ENCODE measurements at regions not wholly inside any gene's neighbourhood (a gene's known extent, or its start where the extent isn't known, plus 50 kb on each side); places are given as distances from the start of the nearest gene placed in this dataset.

DNA sequence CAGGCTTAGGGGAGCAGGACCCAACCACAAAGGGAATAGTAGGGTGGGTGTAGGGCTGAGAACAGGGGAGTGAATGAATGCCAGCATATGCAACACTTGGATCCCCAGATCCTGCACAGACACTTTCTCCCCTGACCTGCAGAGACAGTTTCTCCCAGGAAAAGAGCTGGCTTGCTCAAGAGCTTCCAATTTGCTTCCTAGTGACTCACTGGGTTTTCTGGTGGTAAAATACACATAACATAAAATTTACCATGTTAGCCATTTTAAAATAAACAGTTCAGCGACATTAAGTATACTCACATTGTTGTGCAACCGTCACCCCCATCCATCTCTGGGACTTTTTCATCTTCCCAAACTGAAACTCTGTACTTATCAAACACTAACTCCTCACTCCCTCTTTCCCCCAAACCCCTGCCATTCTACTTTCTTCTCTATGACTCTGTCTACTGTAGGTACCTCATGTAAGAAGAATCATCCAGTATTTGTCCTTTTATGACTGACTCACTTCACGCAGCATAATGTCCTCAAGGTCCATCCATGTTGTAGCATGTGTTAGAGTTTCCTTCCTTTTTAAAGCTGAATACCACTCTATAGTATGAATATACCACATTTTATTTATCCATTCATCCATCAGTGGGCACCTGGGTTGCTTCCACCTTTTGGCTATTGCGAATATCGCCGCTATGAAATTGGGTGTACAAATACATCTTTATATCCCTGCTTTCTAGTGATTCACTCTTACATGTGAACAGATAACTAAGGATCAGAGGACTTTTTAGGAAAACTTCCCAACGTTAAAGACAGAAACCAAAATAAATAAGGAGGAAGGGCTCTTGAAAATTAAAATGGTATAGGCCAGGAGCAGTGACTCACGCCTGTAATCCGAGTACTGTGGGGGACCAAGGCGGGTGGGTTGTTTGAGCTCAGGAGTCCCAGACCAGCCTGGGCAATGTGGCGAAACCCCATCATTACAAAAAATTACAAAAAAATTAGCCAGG, 95.6 kb upstream of the TJP1 start:
- DNase-seq (ENCODE audit: low read depth in 2 of 2), result no peak

DNA sequence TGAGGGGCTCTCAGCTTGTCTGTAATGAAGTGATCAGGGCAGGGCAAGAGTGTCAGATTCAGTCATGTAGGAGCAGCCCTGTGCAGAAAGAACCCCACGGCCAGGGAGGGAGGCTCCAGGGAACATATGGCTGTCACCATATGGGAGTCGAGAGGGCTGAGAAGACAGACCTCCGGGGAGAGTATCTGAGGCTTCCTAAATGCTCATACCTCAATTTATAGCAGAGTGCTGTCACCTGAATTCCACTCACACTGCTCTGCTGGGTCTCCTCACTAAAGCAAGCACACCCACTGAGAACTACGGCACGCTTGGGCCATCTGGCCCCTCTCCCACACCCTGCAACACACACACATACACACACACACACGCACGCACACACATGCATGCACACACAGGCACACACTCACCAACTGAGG, 92.3 kb upstream of the TJP1 start:
- no peak for DNase-seq (ENCODE audit: low read depth in 2 of 2)

DNA sequence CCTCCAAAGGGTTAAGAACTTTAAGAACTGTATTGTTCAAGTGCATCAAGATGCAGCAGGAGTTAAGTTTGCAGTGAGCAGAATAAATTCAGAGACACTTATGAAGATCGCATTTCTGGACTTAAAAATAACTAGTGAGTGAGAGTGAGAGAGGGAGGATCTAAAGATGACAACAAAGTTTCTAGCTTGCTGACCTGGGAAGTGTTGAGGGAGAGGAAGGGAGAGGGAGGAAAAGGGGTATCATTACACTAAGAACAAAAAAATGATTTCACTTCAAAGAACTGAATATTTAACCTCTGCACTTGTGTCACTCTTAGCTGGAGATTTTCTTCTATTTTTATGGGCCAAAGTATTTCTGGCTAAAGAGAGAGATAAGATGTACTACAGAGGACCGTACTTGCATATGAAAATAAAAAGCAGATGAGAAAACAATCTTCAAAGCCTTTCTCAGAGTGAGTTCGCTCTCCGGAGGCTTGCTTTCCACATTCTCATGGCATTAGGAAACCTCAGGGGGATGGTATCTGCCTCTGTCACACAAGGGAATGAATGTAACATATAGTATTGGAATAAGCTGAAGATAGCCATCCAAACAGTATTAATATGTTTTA, 91.4 kb upstream of the TJP1 start:
- DNase-seq (ENCODE audit: low read depth in 2 of 2), result no peak

DNA sequence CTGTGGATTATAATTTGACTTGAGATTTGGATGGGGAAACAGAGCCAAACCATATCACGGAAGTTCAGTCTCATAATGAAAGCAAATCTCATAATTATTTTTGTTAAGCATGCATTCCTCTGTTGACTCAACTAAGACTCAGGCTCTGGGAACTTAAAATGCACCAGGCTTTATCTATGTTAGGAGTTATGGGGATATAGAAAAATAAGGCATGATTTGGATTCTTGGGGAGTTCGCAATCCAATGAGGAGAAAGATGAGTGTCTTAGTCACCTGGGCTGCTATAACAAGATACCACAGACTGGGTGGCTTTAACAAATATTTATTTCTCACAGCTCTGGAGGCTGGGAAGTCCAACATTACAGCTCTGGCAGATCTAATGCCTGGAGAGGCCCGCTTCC, 89.4 kb upstream of the TJP1 start:
- DNase-seq (ENCODE audit: low read depth in 2 of 2), result no peak

DNA sequence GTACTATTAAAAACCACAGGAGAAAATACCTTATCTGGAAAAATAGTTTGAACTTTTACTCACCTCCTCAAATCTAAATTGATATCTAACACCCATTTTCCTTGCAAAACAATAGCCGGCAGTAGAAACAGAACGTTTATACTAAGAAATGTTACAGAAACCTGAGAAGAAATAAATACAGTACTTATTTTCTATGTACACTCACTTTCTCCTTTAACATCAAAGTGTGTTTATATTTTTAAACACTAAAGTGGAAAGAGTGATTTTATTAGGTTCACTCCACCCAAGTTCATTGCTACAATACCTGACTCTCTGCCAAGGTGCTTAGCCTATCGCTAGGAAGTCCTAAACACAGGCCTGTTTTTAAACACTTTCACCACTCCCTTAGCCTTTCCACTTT, 87.8 kb upstream of the TJP1 start:
- DNase-seq (ENCODE audit: low read depth in 2 of 2), result no peak

DNA sequence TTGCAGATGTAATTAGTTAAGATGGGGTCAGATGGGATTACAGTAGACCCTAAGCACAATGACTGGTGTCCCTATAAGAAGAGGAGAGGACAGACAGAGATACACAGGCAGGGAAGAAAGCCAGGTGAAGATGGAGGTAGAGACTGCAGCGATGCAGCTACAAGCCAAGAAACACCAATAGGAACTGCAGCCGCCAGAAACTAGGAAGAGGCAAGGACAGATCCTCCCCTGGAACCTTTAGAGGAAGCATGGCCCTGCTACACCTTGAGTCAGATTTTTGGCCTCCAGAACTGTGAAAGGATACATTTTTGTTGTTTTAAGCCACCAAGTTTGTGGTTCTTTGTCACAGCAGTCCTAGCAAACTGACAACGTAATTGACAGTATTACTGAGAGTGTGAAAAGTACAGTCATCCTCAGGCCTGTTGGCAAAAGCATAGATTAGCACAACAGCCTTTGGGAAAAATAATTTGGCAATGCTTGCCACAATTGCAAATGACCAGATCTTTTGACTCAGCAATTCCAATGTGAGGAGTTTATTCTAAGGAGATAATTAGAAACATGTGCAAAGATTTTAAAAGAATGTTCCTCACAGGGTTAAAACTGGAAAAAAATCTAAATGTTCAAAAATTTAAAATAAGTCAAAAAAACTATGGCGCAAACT, 82.6 kb upstream of the TJP1 start:
- no peak for DNase-seq (ENCODE audit: low read depth in 2 of 2)

DNA sequence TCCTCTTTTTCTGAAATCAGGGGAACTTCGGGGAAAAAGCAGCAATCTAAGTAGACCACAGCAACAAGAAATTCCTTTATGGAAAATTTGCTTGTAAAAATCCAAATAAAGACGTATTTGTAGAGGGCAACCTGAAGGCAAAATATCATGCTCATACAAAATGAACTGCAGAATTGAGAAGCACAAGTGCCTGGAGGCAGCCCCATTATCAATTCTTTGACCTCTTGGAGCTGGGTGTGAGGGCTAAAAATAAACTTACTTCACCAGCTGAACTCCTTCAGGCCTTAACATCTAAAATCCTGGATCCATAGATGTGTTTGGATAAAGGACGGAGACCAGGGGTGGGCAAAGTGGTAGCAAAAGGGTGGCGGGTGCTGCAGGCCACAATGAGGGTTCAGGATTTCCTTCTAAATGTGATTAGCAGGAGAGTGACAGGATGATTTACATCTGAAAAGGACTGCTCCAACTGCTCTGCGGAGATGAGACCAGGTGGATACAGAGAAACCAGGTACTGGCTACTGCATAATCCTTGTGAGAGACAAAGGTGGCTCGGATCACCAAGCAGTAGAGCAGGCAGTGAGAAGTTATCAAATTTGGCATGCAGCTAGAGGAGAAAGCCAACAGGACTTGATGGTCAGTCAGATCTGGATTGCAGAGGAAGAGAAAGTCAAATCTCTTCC, 81.7 kb upstream of the TJP1 start:
- no peak for DNase-seq (ENCODE audit: low read depth in 2 of 2)

DNA sequence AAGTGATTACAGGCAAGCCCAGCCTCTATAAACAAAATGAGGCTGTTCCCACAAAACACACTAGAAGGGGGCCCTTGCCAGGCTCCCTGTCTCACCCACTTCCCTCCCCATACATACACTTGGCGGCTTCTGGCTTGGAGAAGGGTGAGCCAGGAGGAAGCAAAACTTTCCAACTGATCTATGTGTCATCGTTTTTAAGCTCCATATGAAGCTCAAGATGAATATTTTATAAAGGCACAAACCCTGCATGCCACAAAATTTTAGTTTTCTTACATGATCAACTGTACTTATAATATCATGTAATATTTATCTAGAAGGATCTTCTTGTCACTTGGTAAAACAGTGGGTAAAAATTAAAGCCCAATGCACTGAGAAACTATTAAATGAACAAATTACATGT, 80.8 kb upstream of the TJP1 start:
- DNase-seq (ENCODE audit: low read depth in 2 of 2), result no peak

DNA sequence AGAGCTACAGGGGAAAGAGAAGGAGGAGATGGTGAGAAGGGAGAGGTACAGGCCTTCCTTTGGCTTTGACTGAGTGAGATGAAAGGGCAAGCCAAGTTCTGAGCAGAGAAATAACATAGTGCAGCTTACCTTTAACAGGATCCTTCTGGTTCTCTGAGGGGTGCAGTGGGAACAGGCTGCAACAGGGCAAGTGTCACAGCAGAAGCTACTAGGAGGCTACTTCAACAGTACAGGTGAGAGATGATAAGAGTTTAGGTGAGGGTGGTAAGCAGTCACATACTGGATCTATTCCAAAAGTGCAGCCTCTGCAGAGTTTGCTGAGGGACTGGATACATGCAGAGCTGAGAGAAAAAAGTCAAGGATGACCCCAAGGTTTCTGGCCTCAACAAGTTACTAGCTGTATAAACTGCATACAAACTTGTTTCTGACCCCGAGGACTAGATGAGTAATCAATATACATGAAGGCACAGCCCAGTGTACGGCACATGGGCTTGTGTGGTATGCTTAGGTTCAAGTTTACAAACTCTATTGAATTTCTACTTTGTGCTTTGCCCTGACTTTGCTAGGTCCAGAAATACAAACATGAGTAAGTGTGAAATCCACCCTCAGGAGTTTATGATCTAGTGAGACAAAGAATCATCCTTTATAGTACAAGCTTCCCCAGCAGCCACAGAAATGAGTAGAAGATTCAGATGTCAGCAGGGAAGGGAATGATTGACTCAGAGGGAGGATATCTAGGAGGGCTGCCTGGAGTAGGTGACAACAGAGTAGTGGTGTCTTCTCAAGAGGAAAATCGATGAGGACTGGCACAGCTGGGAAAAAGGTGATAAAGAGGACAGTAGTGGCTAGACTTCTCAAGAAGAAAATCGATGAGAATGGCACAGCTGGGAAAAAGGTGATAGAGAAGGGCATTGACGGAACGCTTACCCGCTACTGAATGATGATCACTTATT, 78.2 kb upstream of the TJP1 start:
- no peak for DNase-seq (ENCODE audit: low read depth in 2 of 2)

DNA sequence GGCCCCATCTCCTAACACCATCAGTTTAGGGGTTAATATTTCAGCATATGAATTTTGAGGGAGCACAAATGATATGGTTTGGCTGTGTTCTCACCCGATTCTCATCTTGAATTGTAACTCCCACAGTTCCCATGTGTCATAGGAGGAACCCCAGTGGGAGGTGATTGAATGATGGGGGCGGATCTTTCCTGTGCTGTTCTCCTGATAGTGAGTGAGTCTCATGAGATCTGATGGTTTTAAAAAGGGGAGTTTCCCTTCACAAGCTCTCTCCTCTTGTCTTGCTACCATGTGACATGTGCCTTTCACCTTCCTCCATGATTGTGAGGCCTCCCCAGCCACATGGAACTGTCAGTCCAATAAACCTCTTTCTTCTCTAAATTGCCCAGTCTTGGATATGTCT, 73.8 kb upstream of the TJP1 start:
- DNase-seq (ENCODE audit: low read depth in 2 of 2), result no peak

DNA sequence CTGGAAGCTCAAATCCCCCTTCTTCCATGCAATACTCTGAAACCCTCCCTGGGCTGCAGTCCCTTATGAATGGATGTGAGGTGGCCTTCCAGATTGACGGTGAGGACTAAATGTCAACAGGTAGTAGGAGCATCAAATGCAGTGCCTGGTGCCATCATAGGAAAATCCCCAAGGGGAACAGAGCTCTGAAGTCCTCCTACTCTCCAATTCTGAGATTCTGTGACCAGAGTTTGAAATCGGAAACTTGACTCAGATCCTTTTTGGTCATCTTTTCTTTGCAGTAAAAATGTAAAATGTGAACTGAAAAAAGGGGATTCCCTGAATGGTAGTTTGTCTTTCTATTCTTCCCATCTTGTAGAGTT, 68.8 kb upstream of the TJP1 start:
- no peak for DNase-seq (ENCODE audit: low read depth in 2 of 2)

DNA sequence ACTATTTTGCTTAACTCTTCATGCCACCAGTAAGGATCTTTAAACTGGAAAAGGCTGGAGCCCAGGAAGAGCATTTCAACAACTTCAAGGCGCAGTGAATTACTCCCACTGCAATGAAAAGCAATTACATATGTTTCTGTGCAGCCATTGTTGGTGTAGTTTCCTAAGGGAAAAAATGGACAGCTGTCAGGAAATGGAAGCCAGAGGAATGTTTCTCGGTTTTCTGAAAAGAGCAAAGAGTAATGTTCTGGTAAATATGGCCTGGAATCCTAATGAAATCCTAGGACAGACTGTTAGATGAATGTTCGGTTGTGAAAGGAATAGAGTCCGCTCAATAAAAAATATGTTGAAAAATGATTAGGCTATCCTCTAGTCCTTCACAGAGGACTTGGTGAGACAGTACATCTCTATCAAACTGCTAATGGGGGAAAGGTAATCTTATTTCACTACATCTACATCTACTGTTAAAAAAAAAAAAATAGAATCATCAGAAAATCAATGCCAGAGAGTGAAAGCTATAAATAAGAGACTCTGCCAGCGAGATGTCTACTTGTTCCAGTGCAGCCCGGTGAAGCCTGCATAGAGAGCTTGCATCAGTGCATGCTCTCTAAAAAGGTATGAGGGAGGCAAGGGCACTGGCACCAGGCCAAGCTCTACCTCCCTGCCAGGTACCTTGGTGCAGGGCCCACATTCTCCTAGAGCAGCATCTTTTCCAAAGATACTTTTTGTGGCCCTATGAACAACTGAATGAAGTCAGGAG, 68.2 kb upstream of the TJP1 start:
- DNase-seq (ENCODE audit: low read depth in 2 of 2), result no peak

DNA sequence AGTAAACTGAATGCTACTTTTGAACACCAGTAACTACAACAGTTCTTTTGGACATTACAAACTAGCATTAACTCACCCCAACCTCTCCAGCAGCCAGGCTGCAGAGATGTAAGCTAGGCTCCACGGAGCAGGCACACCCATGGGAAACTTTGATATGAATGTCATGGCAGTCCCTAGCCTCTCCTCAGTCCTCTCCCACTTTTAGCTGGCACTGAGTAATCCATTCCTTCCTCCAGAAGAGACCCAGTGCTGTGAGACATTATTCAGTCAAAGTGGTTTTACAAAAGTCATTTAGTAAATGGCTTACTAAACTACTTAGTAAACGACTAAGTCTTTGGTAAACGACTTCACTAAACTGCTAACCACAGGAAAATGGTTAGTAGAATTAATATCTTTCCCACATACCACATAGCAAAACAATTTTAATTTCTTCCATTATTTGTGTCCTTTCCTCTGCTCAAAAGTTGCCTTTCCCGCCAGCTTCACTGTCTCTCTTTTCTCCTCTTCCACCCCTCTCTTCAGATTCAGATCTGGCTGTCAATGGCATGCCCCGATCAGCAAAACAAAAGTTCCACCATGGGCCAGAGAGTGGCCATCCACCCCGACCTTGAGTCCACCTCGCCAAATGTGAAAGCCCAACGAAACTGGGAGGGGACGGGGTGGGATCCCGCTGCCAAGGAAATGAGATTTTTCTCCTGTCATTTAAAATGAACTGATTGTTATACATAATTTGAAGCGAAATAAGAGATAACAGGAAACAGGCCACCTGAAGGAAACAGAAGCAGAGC, 67.5 kb upstream of the TJP1 start:
- DNase-seq (ENCODE audit: low read depth in 2 of 2), result no peak

DNA sequence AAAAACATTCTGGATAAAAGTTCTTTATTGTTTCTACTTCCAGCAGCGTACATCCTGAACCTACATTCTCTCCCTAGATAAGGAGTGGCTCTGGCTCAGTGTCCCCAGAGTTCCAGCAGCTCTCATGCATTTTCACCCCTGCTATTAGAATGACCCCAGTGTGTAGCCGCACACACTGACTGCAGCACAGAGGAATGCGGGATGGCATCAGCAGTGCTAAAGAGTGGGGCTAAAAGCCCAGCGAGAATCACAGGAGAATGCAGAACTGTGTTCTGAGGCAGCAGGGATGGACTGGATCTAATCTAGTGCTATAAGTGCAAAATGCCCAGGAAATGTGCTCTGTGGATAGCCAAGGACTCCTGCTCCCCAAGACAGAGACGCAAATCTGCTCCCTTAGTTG, 66.4 kb upstream of the TJP1 start:
- DNase-seq (ENCODE audit: low read depth in 2 of 2), result no peak

DNA sequence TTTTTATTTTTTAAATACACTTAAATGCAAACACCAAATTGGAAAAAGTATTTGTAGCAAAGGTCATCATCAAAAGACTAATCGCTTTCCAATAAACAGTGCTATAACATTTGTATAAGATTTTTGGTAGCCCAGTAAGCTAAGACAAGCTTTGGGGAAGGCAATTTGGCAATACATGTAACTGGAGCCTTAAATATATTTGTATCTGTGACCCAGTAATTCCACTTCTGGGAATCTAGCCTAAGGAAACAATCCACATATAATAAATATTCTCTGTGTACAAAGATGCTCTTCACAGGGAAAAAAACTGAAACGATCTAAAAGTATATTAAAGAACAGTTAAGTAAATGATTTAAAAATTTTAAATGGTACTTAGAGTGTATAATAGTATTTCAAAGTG, 65.5 kb upstream of the TJP1 start:
- no peak for DNase-seq (ENCODE audit: low read depth in 2 of 2)

DNA sequence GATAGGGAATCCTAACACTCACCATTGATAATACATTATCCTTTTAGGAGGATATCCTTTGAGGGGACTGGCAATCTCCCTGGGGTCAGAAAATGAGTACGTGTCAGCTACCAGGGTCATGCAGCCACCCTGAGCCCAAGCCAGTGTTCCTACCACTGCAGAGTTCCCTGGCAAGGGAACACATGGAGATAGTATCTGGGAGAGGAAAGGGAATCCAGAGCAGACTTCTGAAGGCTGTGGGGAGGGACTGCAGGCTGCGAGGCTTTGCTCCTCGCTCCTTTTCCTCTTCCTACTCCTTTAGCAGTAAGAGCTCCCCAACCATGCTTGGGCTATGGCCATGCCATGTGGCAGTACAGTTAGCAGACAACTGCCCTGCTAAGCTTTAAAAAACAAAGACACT, 62.9 kb upstream of the TJP1 start:
- DNase-seq (ENCODE audit: low read depth in 2 of 2), result no peak

DNA sequence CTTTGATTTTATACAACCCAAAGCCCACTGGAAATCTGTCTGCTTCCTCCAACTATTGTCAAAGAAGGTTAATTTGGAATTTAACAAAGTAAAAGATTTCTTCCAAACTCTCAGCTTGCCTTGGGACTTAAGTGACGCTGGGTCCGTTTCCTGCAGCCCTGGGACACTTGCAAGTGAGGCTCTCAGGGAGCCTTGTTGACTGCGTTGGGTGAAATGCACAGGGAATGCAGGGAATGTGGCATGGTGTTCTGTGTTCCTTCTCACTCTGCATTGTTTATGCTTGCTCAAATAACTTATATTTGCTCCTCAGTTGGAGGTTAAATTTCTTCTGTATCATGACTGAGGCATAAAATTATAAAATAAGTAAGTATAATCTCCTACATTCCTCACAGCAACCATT, 60.9 kb upstream of the TJP1 start:
- DNase-seq (ENCODE audit: low read depth in 2 of 2), result no peak

DNA sequence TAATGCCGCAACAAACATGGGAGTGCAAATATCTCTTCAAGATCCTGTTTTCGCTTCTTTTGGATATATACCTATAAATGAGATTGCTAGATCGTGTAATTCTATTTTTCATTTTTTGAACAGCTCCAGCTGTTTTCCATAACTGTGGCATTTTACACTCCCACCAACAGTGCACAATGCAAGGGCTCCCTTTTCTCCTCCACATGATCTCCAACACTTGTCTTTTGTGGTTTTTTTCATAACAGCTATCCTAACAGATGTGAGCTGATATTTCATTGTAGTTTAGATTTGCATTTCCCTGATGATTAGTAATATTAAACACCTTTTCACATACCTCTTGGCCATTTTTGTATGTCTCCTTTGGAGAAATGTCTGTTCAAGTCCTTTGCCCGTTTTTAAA, 58.6 kb upstream of the TJP1 start:
- no peak for DNase-seq (ENCODE audit: low read depth in 2 of 2)

DNA sequence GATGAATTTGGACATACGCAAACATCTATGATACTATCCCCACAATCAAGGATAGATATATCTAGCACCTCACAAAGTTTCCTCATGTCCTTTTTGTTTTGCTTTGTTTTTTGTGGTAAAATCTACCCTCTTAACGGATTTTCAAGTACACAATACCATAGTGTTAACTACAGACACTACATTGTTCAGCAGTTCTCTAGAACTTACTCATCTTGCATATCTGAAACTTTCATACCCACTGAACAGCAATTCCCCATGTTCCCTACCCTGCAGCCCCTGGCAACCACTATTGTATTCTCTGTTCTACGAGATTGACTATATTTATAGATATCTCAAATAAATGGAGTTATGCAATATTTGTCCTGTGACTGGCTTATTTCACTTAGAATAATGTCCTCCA, 58.1 kb upstream of the TJP1 start:
- no peak for DNase-seq (ENCODE audit: low read depth in 2 of 2)

DNA sequence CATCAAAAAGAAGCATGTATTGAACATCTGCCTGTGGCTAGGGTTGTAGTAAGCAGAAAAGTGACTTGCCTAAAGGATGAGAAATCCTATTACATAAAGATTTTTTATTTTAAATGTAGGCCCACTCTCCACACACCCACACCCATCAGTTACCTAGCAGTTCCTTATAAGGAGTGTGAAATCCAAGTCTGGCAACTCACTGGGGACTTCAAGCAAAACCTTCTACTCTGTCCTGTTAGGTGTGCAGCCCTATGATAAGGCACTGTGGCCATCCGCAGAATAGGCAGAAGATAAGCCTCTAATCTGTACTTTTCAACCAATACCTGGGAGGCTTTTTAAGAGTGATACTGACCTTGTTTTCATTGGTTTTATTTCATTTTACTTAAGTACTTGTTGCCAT, 52.7 kb upstream of the TJP1 start:
- no peak for DNase-seq (ENCODE audit: low read depth in 2 of 2)

Data from activated CD4-positive, alpha-beta T cell treated with anti-CD3 and anti-CD28 coated beads for 24 hours (primary cell).